ENCODE measurements at regions not wholly inside any gene's neighbourhood (a gene's known extent, or its start where the extent isn't known, plus 50 kb on each side); places are given as distances from the start of the nearest gene placed in this dataset.

DNA sequence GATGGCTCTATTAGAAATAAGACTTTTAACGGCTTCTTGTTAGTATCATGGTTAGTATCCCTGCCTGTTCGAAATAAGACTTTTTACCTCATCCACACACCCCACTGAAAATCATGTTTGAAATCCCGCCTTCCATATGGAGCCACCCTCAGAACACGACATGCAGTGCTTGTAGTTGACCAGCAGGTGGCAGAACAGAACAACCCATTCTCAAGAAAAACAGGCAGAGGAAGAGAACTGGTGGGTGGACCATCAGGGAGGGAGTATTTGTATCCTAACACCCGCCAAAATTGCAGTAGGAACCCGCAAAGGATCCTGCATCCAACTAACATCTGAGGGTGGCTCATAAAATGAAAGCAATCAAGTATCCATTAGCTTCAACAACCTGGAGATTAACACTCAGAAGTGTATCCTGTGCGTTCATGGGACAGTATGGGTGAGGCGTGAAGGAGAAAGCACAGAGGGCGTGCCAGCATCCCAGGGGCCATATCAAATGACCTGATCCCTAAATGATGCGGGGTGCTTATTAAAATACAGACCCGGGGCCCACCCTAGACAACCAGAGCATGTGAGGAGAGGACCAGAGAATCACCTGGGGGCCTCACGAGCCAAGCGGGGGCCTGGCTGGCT is 89.6 kb upstream of the NHSL1 start:
- Mint-ChIP-seq H3K9me3 (no peaks in the 10 kb centered on the region), H3K27ac (no peak overlapping the region), H3K4me3 (ENCODE audit: low read depth) (no peak overlapping the region), H3K4me1 (ENCODE audit: low read depth) (peaks cover 38% of the 10 kb centered on the region), H3K27me3 (ENCODE audit: low read depth) (peaks cover 3% of the 10 kb centered on the region), H3K36me3 (ENCODE audit: low read depth) (no peaks in the 10 kb centered on the region)
- intact Hi-C loops (cut with micrococcal nuclease) = loop anchor here (1.0 kb wide), 1 partner anchor 177 kb away; no protein-coding TSS in a partner anchor
- DNase-seq (ENCODE audit: low spot score) = peak; percentile 30

DNA sequence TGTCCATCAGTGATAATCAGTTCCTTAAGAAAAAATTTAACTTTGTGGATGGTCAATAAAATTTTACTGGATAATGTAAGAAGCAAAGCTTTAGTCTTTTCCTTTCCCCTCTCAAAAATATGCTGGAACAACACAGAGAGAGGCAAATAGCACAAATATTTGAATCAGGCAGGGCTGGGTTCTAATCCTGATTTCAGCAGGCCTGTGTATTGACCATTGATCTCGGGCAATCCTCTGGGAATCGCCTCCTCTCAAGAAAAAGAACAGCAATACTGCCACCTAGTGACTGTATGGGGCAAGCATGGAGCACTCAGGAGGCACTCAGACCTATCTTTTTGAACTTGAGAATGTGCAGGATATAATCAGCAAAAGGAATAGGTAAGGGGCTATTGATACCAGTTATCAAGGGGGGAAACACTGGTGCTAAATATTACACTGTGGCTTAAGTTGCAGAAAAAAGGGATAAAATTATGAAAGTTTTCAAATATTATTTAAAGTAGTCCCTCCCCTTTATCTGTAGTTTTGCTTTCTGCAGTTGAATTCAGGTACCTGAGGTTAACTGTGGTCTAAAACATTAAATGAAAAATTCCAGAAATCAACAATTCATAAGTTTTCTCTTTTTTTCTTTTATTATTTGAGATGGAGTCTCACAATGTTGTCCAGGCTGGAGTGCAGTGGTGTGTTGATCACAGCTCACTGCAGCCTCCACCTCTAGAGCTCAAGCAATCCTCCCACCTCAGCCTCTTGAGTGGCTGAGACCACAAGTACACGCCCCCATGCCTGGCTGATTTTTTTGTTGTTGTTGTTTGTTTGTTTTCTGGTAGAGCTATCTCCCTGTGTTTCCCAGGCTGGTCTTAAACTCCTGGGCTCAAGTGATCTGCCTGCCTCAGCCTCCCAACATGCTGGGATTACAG is 91.8 kb upstream of the NHSL1 start:
- Mint-ChIP-seq H3K4me1 (ENCODE audit: low read depth) (peaks cover 47% of the 10 kb centered on the region), H3K27ac (no peak overlapping the region), H3K9me3 (no peaks in the 10 kb centered on the region), H3K4me3 (ENCODE audit: low read depth) (no peak overlapping the region), H3K27me3 (ENCODE audit: low read depth) (no peaks in the 10 kb centered on the region), H3K36me3 (ENCODE audit: low read depth) (no peaks in the 10 kb centered on the region)
- intact Hi-C loops (cut with micrococcal nuclease) = loop anchor here (1.0 to 5.0 kb wide), 7 partner anchors 101 to 776 kb away; partner anchors contain the start of genes ABRACL and REPS1
- DNase-seq (ENCODE audit: low spot score) = no peak

DNA sequence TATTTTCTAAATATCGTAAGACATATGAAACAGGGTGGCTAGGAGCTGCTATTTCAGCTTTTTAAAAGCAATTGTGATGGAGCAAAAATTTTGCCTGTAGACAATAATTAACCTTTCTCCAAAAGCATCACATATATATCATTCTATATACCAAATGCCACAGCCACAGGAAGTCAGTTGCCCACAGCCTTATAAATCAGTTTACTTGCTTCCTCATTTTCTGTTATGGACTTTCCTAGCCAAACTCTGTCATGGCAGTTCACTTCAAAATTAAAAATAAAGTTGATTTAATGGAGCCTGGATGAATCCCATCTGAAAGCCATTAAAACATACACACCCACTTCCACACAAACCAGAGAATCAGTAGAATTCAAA is 93.4 kb upstream of the NHSL1 start:
- DNase-seq (ENCODE audit: low spot score) = no peak
- H3K27ac Mint-ChIP-seq = peak overlapping the region; percentile 64

DNA sequence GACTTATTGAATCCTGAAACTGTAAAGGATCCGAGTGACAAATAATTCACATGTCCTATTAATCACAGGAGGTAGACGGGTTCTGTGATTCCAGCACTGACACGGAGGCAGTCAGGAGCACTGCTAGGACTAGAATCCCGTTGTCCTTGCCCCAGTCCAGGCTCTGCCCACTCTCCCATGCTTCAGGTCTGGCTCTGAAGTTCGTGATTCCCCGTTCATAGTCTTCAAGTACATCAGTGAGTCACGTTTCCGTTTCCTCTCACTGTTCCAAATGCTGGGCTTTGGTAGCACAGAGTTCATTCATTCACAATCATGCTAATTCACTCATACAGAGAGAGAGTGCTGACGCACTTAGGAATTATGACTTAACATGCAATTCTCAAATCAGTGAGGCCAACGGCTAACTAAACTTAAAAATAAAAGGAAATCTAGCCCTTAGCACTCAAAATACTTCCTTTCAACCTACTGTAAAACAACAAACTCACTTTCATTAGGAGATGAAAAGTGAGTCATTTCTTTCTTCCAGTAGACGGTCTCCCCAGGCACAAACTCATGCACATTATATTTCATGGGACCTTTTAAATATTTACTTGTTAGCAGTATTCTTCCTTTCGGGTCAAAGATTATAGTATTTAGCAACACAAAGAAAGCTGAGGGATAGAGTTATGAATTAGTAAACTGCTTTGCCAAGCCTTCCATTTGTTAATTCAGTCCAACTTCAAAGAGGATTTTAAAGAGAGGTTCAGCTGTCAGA is 94.0 kb upstream of the NHSL1 start:
- Mint-ChIP-seq H3K9me3 (no peaks in the 10 kb centered on the region), H3K36me3 (ENCODE audit: low read depth) (no peaks in the 10 kb centered on the region), H3K27ac (peak overlapping the region; percentile 64), H3K4me3 (ENCODE audit: low read depth) (peak overlapping the region; percentile 41), H3K27me3 (ENCODE audit: low read depth) (peaks cover 1% of the 10 kb centered on the region), H3K4me1 (ENCODE audit: low read depth) (peaks cover 44% of the 10 kb centered on the region)
- DNase-seq (ENCODE audit: low spot score) = peak; percentile 24
- intact Hi-C loops (cut with micrococcal nuclease) = loop anchor here (1.0 to 5.0 kb wide), 9 partner anchors 16 to 774 kb away; partner anchors contain the start of genes ABRACL, CCDC28A and REPS1

More for the DNA sequence above, 93.4 kb upstream of the NHSL1 start:
- Mint-ChIP-seq H3K9me3 (no peaks in the 10 kb centered on the region), H3K4me3 (ENCODE audit: low read depth) (peak overlapping the region; percentile 41), H3K4me1 (ENCODE audit: low read depth) (peaks cover 44% of the 10 kb centered on the region), H3K36me3 (ENCODE audit: low read depth) (no peaks in the 10 kb centered on the region), H3K27me3 (ENCODE audit: low read depth) (peaks cover 1% of the 10 kb centered on the region)
- intact Hi-C loops (cut with micrococcal nuclease) = loop anchor here (1.0 to 5.0 kb wide), 9 partner anchors 15 to 775 kb away; partner anchors contain the start of genes ABRACL, CCDC28A and REPS1

DNA sequence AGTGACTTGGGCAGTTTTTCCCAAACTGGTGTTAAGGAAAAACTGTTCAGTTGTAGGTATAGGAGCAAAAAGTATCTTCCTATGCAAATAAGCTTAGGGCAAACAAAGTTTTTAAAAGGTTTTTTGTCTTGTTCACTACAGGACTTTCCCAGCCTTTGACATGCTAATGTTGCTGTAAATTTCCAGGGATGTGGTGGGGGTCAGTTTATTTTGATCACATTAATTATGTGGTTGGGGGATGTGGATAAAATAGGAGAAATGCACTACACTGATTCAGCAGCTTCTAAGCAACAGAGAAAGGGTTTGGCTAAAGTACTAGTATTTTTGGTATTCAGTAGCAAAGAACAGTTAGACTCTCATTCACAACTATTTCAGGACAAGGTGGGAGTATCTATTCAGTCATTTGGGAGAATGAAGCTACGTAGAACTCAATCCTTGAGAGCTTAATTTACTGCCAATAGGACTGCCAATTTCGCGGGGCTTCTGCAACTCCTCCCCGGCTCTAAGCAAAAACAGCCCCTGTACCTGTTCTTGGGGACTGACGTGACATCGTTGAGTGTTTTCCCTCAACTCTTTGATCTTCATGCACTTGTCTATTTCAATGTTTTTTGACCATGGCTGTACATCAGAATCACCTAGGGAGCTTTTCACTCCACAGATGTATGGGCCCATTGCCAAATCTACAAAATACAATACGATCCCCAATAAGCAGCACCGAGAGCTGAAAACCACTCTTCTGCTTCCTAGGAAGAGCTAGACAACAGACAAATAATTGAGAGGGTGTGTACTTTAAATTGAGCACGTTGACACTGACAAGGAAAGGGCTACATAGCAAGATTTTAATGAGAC is 94.8 kb upstream of the NHSL1 start:
- Mint-ChIP-seq H3K9me3 (no peaks in the 10 kb centered on the region), H3K27me3 (ENCODE audit: low read depth) (peaks cover 1% of the 10 kb centered on the region), H3K36me3 (ENCODE audit: low read depth) (no peaks in the 10 kb centered on the region), H3K4me3 (ENCODE audit: low read depth) (no peak overlapping the region), H3K27ac (peak overlapping the region; percentile 15), H3K4me1 (ENCODE audit: low read depth) (peaks cover 40% of the 10 kb centered on the region)
- no peak for DNase-seq (ENCODE audit: low spot score)
- intact Hi-C loops (cut with micrococcal nuclease) = loop anchor here (1.0 to 5.0 kb wide), 9 partner anchors 17 to 773 kb away; partner anchors contain the start of genes ABRACL, CCDC28A and REPS1

DNA sequence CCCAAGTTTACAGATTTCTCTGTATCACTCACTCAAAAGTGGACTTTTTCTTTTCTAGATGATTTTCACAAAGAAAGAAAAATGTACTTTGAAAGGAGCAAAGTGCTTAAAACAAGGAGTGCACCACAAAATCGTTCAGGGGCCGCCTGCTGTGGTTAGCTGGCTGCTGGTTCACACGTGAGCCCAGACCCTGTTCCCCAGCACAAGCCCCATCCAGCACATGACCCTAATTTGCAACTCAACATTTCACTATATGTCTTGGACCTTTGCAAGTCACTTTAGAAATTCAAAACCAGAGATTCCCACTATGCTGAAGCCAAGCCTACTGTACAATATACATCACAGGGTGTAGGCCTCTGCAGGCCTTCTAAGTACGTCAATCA is 95.5 kb upstream of the NHSL1 start:
- no peak overlapping the region for H3K4me3 Mint-ChIP-seq (ENCODE audit: low read depth)
- H3K27ac Mint-ChIP-seq = no peak overlapping the region
- H3K27me3 Mint-ChIP-seq (ENCODE audit: low read depth) = peaks cover 1% of the 10 kb centered on the region
- intact Hi-C loops (cut with micrococcal nuclease) = loop anchor here (5.0 kb wide), 6 partner anchors 98 to 773 kb away; partner anchors contain the start of genes ABRACL and REPS1
- no peak for DNase-seq (ENCODE audit: low spot score)
- no peaks in the 10 kb centered on the region for H3K9me3 Mint-ChIP-seq
- no peaks in the 10 kb centered on the region for H3K36me3 Mint-ChIP-seq (ENCODE audit: low read depth)
- H3K4me1 Mint-ChIP-seq (ENCODE audit: low read depth) = peaks cover 37% of the 10 kb centered on the region

DNA sequence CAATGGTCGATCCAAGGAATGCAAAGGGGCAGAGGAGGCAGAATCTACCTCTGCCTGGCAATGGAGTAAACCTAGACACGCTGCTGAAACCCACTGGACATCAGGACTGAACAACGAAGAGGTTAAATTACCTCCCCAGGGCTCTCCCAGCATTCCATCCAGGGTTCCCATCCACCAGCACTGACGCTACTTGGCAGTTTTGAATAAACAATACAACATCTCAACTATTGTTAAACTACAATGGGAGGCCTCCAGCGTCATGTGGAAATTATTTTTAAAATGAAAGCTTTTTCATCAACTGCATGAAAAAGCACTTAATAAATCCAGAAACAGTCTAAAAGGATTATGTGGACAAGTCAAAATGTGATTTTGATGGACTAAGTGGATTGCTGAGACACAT is 96.8 kb upstream of the NHSL1 start:
- Mint-ChIP-seq H3K27me3 (ENCODE audit: low read depth) (peaks cover 1% of the 10 kb centered on the region), H3K4me1 (ENCODE audit: low read depth) (peaks cover 29% of the 10 kb centered on the region), H3K4me3 (ENCODE audit: low read depth) (no peak overlapping the region), H3K36me3 (ENCODE audit: low read depth) (no peaks in the 10 kb centered on the region), H3K9me3 (no peaks in the 10 kb centered on the region), H3K27ac (no peak overlapping the region)
- DNase-seq (ENCODE audit: low spot score) = no peak
- intact Hi-C loops (cut with micrococcal nuclease) = no loop called here

DNA sequence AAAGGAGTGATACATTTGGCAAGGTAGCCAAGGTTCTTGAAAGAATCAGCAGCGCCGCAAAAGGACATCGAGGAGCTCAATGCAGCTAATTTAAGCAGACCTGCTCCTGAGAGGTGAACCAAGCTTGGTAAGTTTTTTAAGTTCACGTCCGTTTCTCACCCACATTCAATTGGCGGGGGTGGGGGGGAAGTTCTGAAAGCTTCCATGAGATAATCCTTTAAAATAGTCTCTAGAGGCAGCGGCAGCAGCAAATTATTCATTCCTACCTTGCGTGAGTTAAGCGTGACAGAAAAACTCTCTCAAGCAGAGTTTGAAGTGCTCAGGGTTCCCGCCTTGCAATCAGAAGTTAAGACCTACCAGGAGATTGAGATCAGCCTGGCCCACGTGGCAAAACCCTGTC is 97.3 kb upstream of the NHSL1 start:
- H3K27ac Mint-ChIP-seq = no peak overlapping the region
- H3K4me3 Mint-ChIP-seq (ENCODE audit: low read depth) = no peak overlapping the region
- H3K9me3 Mint-ChIP-seq = no peaks in the 10 kb centered on the region
- no peaks in the 10 kb centered on the region for H3K36me3 Mint-ChIP-seq (ENCODE audit: low read depth)
- peaks cover 28% of the 10 kb centered on the region for H3K4me1 Mint-ChIP-seq (ENCODE audit: low read depth)
- H3K27me3 Mint-ChIP-seq (ENCODE audit: low read depth) = peaks cover 1% of the 10 kb centered on the region
- DNase-seq (ENCODE audit: low spot score) = no peak
- intact Hi-C loops (cut with micrococcal nuclease) = no loop called here

DNA sequence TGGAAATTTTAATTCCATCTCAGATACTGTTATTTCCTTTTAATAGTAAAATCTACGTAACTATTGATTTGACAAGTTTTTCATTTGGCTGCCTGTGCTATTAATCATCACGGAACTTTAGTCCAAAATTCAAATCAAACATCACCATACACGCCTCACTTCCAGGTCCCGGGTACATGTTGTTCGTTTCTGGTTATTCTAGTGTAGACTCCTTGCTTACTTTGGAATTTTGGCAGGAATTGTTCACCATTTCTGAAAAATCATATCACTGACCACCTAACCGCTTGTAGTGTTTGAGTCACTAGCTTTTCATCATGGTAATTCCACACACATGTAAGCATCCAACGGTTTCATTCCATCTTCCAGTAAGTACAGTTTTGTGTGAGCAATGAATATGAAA is 98.0 kb upstream of the NHSL1 start:
- Mint-ChIP-seq H3K4me3 (ENCODE audit: low read depth) (no peak overlapping the region), H3K36me3 (ENCODE audit: low read depth) (no peaks in the 10 kb centered on the region), H3K9me3 (no peaks in the 10 kb centered on the region), H3K4me1 (ENCODE audit: low read depth) (peaks cover 24% of the 10 kb centered on the region), H3K27me3 (ENCODE audit: low read depth) (peaks cover 4% of the 10 kb centered on the region), H3K27ac (no peak overlapping the region)
- no peak for DNase-seq (ENCODE audit: low spot score)
- intact Hi-C loops (cut with micrococcal nuclease) = no loop called here

DNA sequence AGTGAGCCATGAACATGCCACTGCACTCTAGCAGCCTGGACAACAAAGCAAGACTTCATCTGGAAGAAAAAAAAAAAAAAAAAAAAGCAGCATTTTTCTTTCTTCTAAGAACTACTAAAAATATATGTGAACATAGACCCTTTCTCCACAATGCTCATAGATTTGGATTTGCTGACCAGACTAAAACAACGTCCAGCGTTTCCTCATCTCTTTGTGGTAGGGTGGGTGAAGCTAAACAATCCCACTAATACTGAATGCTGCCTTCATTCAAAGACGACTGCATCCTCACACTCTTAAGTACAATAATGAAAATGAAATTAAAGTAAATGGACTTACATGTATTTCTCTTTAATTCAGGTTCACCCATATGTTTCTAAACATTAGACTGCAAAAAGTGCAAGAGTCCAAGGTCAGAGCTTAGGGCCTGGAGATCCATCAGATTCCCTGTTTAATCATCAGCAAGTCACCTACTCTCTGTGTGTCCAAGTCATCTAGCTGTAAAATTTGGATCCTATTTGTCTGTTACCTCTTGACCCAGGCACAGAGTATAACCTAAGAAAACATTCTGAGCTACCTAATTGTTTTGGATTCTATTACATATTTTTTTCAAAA is 99.4 kb upstream of the NHSL1 start:
- intact Hi-C loops (cut with micrococcal nuclease) = no loop called here
- DNase-seq (ENCODE audit: low spot score) = no peak

DNA sequence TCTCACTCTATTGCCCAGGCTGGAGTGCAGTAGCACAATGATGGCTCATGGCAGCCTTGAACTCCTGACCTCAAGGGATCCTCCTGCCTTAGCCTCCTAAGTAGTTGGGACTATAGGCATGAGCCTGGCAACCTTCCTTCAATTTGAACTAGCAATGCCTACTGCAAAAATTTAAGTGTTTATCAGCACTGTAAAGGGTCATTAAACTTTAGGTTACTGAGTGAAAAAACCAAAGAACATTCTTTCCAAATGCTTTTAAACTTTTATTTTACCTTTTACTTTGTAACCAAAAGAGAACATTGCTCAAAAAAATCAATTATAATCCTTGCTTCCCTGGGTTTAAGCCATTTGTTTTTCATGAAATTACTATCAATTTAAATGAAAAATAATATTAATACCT is 101.0 kb upstream of the NHSL1 start:
- H3K9me3 Mint-ChIP-seq = no peaks in the 10 kb centered on the region
- peaks cover 26% of the 10 kb centered on the region for H3K27me3 Mint-ChIP-seq (ENCODE audit: low read depth)
- H3K4me1 Mint-ChIP-seq (ENCODE audit: low read depth) = no peaks in the 10 kb centered on the region
- H3K27ac Mint-ChIP-seq = no peak overlapping the region
- intact Hi-C loops (cut with micrococcal nuclease) = no loop called here
- DNase-seq (ENCODE audit: low spot score) = no peak
- no peak overlapping the region for H3K4me3 Mint-ChIP-seq (ENCODE audit: low read depth)
- H3K36me3 Mint-ChIP-seq (ENCODE audit: low read depth) = no peaks in the 10 kb centered on the region

More for the DNA sequence above, 99.4 kb upstream of the NHSL1 start:
- no peaks in the 10 kb centered on the region for H3K36me3 Mint-ChIP-seq (ENCODE audit: low read depth)
- H3K4me1 Mint-ChIP-seq (ENCODE audit: low read depth) = peaks cover 11% of the 10 kb centered on the region
- H3K4me3 Mint-ChIP-seq (ENCODE audit: low read depth) = no peak overlapping the region
- no peak overlapping the region for H3K27ac Mint-ChIP-seq
- no peaks in the 10 kb centered on the region for H3K9me3 Mint-ChIP-seq
- peaks cover 15% of the 10 kb centered on the region for H3K27me3 Mint-ChIP-seq (ENCODE audit: low read depth)

Measured in activated T-helper 2 cell treated with anti-CD3 and anti-CD28 coated beads, Interferon-gamma antibody, Interleukin-2, Interleukin-4, amounts not matched to agents 10 μg/mL and 5 μg/mL and 100 μg/mL, durations not matched to agents 14 hours and 24 hours and 36 hours (primary cell).